ENCODE measurements at regions not wholly inside any gene's neighbourhood (a gene's known extent, or its start where the extent isn't known, plus 50 kb on each side); places are given as distances from the start of the nearest gene placed in this dataset.

DNA sequence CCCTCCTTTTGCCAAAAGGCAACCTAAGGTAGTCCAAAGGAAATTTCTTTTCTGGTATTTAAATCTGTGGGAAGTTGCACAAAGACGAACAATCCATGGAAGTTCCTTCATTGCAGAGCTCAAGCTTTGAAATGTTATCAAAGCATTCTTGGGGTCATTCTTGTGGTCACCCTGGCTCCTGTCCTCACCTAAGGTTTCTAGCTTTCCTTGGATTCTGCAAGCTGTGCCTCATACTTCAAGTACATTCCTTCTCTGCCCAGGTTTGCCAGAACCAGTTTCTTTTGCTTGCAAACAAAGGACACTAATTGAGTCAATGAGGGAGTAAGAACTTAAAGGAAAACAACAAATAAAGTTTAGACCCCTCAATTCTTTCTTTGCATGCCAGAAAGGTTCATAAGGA is 329.8 kb upstream of the PDZRN3 start:
- TF ChIP-seq, protein P1, sequence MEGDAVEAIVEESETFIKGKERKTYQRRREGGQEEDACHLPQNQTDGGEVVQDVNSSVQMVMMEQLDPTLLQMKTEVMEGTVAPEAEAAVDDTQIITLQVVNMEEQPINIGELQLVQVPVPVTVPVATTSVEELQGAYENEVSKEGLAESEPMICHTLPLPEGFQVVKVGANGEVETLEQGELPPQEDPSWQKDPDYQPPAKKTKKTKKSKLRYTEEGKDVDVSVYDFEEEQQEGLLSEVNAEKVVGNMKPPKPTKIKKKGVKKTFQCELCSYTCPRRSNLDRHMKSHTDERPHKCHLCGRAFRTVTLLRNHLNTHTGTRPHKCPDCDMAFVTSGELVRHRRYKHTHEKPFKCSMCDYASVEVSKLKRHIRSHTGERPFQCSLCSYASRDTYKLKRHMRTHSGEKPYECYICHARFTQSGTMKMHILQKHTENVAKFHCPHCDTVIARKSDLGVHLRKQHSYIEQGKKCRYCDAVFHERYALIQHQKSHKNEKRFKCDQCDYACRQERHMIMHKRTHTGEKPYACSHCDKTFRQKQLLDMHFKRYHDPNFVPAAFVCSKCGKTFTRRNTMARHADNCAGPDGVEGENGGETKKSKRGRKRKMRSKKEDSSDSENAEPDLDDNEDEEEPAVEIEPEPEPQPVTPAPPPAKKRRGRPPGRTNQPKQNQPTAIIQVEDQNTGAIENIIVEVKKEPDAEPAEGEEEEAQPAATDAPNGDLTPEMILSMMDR (optimal IDR thresholded peaks at IDR 0.05 in 1 of 3, IDR thresholded peaks at IDR 0.05 in 1 of 3, conservative IDR thresholded peaks at IDR 0.05 in 1 of 3; ENCODE audit: extremely low read depth in 1 of 3, insufficient read depth in 2 of 3, low read length in 3 of 3), result no peak
- TF ChIP-seq EZH2 (IDR thresholded peaks at IDR 0.05; ENCODE audit: low read length), result no peak
